ENCODE measurements at regions not wholly inside any gene's neighbourhood (a gene's known extent, or its start where the extent isn't known, plus 50 kb on each side); places are given as distances from the start of the nearest gene placed in this dataset.

DNA sequence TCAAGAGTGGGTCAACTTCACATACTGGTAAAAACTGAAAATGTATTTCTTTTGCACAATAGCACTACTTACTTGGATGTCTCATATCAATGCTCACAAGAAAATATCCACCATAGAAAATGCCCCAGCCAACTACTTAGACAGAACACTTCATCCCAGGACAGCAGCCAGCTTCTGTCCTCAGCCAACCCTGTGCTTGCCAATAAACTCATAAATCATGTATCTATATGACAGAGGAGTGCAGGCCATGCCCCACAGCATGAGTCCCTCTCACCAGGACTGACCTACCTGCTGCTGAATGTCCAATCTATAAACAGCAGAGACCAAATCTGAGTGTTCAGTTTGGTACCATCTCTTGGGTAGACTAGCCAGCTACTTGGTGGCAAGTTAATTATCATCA is 179.3 kb downstream of the OMA1 start:
- DNase-seq = no peak

- DNase-seq = no peak
Observed at GRCh38 chr1:58365328-58365727, 181.2 kb downstream of the OMA1 start.

DNA sequence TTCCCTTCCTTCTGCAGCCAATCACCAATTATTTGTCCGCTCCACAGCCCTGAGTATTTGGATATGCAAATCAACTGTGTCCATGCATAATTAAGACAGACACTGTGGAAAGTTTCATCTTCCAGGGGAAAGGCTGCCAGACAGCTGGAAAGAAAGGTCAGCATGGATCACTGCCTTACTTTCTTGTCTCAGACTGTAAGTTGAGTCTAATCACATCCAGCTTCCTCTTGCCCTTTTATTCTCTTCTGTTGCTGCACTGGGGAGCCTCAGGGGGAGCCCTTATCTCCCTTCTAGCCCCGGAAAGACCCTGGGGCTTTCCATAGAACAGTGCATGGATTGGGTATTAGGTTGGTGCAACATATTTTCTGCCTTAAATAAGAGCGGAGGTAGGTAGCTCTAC is 182.9 kb downstream of the OMA1 start:
- no peak for DNase-seq

DNA sequence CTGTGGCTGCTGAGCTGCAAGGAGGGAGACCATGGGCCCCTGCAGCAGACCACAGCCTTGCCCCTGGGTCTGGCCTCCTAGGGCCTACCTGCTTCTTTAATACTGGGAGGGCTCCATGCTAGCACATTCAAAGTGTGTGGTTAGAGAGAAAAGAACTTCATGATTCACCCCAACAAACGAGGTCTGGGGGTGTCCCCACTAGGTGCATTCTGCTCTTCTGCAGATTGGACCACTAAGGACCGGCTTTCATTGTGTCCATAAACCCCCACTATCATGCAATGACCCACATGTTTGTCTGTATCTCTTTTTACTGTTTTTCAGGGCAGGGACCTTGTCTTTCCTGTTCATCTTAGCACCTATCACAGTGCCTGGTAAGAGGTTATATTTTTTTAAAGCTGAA is 185.4 kb downstream of the OMA1 start:
- no peak for DNase-seq

- peak; percentile 6 for DNase-seq
Observed at GRCh38 chr1:58358346-58358745, 188.2 kb downstream of the OMA1 start.

DNA sequence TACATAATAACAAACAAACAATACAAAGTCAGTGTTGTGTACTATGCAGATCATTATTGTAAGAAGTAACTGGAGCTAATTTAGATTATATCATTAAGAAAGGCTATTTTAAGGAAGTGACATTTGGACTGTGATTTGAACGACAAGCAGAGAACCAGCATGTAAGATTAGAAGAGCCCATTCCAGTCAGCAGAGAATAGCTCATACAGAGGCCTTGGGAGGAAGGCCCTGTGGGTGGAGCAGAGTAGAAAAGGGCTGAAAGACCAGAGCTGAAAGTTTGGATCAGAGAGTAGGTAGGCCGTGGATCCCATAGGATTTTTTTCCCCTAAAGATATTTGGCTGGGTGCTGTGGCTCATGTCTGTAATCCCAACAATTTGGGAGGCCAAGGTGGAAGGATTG is 190.1 kb downstream of the OMA1 start:
- DNase-seq = no peak

- no peak for DNase-seq
Observed at GRCh38 chr1:58353168-58353567, 193.4 kb downstream of the OMA1 start.

DNA sequence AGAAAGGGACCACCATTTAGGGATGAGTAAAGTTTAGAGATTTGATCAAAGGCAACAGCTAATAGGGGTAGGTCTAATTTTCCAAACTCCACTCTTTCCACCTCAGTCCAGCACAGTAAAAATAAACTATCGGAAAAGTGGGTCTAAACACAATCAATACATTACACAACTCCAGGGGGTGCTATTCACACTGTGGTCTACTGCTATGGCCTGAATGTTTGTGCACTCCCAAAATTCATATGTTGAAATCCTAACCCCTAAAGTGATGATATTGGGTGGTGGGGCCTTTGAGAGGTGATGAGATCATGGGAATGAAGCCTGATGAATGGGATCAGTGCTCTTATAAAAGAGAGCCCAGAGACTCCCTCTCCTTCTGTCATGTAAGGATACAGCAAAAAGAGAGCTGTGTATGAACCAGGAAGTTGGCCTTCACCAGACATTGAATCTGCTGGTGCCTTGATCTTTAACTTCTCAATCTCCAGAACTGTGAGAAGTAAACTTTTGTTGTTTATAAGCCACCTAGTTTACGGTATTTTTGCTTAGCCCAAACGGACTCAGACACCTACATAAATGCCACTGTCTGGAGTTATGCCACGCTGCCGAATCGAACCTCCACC is 193.9 kb downstream of the OMA1 start:
- DNase-seq = no peak

- DNase-seq = no peak
Observed at GRCh38 chr1:58346036-58346355, 200.5 kb downstream of the OMA1 start.

DNA sequence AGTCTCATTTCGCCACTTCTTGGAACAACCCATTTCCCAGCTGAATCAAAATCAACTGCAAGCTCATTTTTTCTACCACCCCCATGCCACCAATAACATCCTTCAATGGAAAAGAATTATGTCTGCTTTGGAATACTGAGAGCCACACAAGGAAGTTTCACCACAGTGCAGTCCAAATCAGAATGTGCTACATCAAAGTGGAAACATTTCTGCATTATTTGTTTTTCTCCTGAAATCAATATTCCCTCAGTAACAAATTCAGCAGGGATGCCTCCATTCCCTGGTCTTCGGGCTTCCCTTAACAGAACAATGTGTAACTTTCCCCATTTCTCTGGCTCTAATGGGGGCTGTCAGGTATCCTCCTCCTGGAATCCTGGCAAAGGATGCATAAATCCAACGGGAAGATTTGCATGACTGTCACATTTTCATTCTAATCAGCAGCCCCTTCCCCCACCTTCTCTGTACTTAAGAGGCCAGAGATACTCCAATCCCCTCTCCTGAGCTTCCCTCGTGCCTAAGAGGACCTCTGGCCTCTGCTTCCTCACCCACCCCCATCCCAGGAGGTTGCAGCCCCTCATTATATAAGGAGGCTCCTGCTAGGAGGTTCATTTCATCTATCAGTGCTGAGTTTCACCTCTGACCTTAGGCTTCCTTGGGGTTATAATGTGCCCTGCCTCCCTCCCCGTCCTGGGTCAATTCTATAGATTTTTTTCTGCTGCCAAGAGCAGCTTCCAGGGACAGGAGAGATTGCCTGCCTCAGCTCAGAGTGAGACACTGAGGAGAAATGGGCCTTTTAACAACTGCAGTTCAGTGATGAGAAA is 201.1 kb downstream of the OMA1 start:
- no peak for DNase-seq

GRCh38 chr1:58340185-58340584 is 206.3 kb downstream of the OMA1 start:
- DNase-seq = no peak

DNA sequence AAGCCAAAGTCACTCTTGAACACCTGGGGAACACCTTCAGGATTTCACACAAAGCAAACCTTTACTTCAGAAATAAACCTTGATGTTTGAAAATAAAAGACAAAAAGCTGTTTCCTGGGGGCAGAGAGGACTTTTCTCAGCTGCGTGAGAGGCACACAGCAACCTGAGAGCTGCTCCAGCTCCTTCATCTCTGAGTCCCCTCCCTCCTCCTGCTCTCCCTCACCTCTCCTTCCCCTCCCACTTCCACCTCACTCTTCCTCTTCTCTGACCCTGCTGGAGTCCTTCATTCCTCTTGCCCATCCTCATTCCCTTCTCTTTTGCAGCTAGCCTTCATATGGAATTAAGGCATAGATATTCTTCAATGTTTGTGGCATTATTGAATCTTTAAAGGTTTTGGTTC is 208.4 kb downstream of the OMA1 start:
- no peak for DNase-seq

GRCh38 chr1:58333511-58333910 is 213.0 kb downstream of the OMA1 start:
- no peak for DNase-seq

- DNase-seq = peak; percentile 9
Observed at GRCh38 chr1:58331156-58331555, 215.4 kb downstream of the OMA1 start.

DNA sequence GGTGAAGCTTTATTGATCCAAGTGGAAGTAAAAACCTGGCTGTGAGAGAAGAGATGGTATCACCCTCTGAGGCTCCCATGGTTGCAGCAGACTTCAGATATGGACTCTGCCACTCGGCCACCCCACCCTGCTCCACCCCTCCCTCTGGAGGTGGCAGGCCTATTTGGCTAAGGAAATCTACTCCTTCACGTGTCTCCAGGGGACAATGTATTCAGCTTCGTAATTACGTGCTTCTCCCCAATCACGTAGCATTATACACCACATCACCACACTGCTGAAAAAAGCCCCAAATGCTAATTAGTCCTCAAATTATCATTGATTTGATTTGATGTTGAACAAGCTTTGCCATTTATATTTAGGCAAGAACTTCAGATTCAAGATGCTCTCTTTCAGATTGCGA is 220.7 kb downstream of the OMA1 start:
- DNase-seq = no peak

DNA sequence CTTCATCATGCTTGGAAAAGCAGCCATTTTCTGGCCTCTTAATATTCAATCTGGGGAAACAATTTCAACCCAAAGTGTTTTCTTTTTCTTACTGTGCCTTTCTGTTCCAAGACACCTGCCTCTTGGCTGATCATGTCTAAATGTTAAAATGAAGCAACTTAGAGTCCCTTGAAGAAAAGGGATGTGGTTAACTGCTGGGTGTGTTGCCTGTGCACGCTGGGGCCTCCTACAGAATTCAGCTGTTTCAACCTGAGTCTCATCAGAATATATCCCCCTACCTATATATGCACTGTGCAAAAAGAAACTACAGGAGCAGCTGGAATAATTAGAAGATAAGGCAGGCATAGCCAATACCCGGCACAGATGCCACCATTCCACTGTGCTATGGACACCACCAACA is 222.0 kb downstream of the OMA1 start:
- no peak for DNase-seq

- DNase-seq = no peak
Observed at GRCh38 chr1:58318157-58319005, 228.1 kb downstream of the OMA1 start.

DNA sequence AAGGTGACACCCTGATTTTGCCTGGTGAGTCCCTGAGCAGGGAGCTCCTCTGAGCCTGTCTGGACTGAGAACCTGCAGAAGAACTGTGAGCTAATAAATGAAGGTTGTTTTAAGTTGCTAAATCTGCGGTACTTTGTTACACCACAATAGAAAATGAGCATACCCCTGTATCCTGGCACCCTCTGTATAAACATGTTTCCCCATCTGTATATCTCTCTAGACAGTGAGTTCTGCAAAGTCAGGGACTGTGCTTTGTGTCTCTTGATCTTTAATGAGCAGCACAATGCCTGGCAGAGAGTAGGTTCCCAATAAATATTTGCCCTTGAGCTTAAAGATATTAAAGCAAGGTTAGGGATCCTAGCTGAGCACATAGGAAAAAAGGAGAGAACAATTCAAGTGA is 228.8 kb downstream of the OMA1 start:
- DNase-seq = no peak

GRCh38 chr1:58317086-58317485 is 229.4 kb downstream of the OMA1 start:
- DNase-seq = no peak

DNA sequence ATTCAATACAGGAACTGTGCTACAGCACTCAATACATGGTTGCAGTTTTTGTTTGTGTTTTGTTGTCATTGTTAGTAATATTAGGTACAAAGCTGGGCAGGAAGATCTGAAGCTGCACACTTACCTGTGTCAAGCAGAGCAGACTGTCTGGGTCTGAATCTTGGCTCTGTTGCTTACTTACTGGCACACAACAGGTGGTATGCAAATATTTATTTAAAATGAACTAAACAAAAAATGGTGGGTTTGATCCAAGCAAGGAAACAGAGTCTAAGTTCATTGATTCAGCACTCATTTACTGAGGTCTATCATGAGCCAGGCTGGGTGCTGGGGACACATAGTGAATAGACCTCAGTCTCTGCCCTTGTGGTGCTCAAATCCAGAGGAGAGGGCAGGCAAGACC is 230.4 kb downstream of the OMA1 start:
- DNase-seq = no peak

- no peak for DNase-seq
Observed at GRCh38 chr1:58312971-58313563, 233.5 kb downstream of the OMA1 start.

- DNase-seq = no peak
Observed at GRCh38 chr1:58312461-58312860, 234.1 kb downstream of the OMA1 start.

DNA sequence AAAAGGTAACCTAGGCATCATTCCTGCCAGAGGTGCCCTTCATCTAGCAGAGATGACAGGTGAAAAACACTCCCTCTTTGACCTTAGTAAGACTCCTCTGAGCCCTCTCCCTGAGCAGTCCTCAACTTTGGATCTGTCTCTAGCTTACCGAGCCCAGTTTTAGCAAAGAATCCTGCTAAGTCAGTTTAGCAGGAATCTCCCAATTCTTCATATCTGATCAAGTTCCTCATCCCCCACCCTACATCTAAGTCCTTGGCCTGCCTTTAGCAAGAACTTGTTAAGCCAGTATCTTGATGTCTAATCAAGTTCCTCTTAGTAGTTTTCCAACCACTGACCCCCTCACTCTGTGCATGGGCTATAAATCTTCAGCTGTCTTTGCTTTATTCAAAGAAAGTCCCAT is 235.6 kb downstream of the OMA1 start:
- no peak for DNase-seq
